H1 (cell line): ENCODE measurements at regions not wholly inside any gene's neighbourhood (a gene's known extent, or its start where the extent isn't known, plus 50 kb on each side); places are given as distances from the start of the nearest gene placed in this dataset.

Source experiments
- EGR1 ChIP-seq: IDR thresholded peaks from 2 replicates; pipeline ENCODE4 v1.6.1; 2011; ENCODE audit warnings: low read depth, low read length, borderline replicate concordance
- HDAC6 ChIP-seq: IDR thresholded peaks from one replicate; pipeline ENCODE4 v1.7.1; 2012; ENCODE audit warnings: low read depth, mild to moderate bottlenecking, inconsistent platforms, low read length, moderate library complexity
- JUN ChIP-seq: IDR thresholded peaks from 2 replicates; pipeline ENCODE4 v1.6.1; 2011; ENCODE audit warnings: low read depth, mild to moderate bottlenecking, improper control_type of control experiment, low read length
- TF ChIP-seq, protein P1 (sequence below): IDR thresholded peaks from 2 replicates; pipeline ENCODE4 v1.6.1; 2012; ENCODE audit warnings: inconsistent platforms

DNA sequence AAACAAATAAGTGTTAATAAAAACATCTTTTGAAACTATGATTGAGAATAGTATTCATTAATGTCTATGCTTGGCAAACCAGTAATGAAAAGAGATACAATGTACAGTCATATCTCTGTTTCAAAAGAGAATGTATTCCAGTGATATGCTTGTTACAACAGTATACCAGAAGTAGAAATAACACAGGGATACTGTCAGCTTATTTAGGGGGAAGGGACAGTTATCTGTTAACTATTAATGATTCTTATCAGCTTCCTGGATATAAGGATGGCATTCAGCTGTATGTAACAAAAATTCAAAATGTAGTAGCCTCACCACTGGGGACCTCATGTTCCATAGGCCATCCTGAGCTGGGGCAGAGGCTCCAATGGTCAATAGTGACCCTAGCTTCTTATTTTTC, 103.8 kb upstream of the TBX18 start (continued):
- no peak for TF ChIP-seq HDAC6
- TF ChIP-seq, protein P1, sequence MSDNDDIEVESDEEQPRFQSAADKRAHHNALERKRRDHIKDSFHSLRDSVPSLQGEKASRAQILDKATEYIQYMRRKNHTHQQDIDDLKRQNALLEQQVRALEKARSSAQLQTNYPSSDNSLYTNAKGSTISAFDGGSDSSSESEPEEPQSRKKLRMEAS, result no peak
- no peak for TF ChIP-seq JUN
- TF ChIP-seq EGR1, result no peak
- TF ChIP-seq, all 59 proteins: peak for 0
